ENCODE measurements at regions not wholly inside any gene's neighbourhood (a gene's known extent, or its start where the extent isn't known, plus 50 kb on each side); places are given as distances from the start of the nearest gene placed in this dataset.

GRCh38 chr11:97363331-97363730 is 973.5 kb downstream of the JRKL start:
- TF ChIP-seq CTCF (IDR thresholded peaks at IDR 0.05) (no peak), POLR2A (IDR thresholded peaks at IDR 0.05) (no peak)

Data from Peyer's patch (tissue), 4 donors.